ENCODE measurements at regions not wholly inside any gene's neighbourhood (a gene's known extent, or its start where the extent isn't known, plus 50 kb on each side); places are given as distances from the start of the nearest gene placed in this dataset.

DNA sequence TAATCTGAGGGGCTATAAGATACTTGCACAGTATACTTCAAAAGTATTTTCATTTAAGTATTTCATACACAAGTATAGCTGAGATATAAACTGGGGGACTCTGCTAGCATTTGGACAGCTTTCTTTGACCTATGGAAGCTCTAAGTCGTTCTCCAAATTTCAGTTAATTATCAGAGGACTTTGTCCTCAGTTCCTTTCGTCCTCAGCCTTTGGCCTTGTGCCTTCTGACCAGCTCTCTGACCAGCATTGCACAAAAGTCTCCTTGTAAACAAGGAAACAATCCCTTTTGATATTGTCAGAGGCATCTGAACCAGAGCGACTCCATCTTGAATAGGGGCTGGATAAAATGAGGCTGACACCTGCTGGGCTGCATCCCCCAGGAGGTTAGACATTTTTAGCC lies 464.0 kb upstream of the FAM241A start:
- DNase-seq, result no peak

DNA sequence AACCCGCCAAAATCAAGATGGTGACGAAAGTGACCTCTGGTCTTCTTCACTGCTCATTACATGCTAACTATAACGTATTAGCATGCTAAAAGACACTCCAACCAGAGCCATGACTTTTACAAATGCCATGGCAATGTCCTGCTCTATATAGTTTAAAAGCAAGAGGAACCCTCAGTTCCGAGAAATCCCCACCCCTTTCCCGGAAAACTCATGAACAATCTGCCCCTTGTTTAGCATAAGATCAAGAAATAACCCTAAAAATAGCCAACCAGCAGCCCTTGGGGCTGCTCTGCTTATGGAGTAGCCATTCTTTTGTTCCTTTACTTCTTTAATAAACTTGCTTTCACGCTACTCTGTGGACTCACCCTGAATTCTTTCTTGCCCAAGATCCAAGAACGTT lies 463.5 kb upstream of the FAM241A start:
- DNase-seq, result no peak

DNA sequence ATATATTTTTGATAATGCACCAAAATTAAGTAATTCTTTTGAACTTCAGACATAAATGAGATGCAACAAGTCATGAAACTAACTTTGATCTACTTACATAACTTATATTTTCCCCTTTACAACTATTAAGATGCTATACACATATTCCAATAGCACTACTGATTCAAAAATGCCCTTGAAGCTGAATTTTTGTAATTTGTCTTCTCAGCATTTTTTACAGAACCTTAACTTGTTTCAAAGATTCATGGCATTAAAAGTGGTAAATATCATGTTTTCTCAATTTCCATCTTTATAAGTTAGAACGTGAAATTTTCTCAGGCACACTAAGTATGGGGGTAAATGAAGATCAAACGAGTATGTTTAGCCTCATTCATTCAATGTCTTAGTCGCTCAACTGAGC lies 460.0 kb upstream of the FAM241A start:
- no peak for DNase-seq

DNA sequence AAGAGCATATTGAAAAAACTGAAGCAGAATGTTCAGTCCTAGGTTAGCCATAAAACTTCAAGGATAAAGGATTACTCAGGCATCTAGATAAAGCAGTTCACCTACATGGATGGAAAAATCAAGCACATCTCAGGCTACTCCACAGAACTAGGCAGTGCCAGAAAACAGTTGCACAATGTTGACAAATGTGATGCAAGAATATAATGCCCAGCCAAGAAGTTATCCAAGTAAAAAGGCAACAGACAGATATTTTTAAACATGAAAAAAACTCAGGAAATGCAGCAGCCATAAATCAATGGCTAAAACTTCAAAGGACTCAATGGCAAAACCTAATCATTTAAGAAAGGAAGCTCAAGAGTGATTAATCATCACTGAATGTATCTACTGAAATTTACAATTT lies 456.0 kb upstream of the FAM241A start:
- no peak for DNase-seq

DNA sequence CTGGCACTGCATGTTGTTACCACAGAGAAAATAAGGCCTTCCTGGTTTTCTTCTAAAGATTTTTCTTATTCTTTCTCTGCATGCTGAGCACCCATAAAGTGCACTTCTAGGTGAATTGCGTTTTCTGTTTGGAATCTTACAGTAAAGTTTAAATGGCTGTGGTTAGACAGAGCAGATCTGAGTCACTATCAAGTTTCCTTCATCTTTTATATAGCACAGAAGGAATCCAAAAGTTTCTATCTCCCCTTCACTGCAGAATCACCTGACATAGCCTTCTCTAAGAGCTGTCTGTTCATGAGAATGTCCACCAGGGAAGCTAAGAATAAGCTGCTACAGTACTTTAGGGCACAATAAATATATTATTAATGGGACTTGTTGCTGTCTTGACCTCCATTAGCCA lies 455.5 kb upstream of the FAM241A start:
- no peak for DNase-seq

DNA sequence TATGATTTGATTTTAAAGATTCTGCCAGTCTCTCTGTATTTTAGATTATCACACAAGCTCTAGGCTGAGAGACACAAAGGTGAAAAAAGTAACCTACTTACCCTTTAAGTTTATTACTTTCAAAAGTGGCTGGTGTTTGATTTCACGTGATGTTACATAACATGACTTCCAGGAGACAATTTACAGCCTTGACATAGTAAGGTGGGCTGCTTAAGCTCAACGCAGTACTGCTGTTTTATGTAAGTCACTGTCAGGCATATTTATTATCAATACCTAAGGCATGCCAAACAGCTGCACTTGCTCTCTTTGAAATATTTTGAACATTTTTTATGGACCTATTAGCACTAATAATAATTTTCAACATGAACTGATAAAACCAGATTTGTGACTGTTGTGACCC lies 451.5 kb upstream of the FAM241A start:
- no peak for DNase-seq

DNA sequence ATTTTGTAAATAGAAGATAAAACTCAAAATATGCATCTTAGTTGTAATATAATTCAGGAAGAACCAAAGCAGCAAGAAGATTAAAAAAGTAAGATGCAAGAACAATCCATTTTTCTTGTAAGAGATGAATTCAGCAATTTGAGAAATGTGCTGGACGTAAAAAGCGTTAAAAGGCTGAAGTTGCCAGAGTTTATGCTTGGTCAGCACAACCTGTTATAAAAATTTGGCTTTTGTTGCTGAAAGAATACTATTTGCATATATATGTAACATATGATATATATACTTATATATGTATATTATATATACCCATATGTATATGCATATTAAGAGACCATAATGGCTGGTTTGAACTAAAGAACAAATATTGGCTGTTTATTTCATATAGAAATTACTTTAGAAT lies 449.6 kb upstream of the FAM241A start:
- DNase-seq, result no peak

DNA sequence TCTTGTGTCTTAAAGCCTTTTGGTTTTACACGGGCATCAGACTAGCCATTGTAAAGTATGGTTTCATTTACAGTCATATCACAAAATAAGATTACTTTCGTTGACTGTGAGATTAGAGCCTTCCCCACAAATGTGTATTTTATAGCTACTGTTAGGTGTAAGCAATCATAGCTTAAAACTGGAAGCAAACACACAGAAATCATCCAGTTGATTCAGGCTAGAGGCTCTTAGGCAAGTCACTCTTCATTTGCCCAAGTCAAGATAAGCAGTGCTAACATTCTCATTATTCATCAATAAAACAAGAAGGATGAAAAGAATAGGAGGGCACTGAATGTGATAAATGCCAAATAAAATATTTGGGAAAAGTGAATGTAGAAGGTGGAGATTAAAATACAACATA lies 448.7 kb upstream of the FAM241A start:
- no peak for DNase-seq

DNA sequence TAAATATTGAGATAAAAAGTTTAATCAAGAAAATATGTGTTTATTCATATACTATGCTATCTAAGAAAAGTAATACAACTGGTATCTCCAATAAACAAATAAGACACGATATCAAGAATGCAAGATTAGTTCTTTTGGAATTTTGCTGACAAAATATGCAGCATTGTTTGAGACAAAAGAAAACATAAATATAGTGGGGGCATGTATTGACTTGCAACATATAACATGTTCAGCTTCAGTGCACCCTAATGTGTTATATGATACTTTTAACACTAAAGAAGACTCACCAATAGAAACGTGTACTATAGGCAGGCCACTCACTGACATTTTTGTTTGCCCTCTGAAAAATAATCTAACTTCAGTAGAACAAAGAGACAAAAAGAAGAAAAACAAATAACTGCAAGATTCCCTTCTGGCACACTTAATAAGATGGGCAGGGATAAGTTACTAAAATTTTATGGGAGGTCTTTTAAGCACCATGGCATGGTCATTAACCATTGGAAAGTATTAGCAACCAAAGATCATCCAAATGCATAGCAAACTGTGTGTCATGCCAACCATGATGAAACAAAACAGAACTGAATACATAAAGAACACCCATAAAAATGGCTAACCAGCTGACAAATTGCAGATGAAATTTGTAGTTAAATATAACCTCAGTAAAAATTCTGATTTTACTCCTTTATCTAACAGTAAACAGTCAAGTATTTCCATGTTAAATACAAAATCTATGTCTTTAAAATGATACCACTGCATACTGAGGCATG lies 447.9 kb upstream of the FAM241A start:
- DNase-seq, result no peak

DNA sequence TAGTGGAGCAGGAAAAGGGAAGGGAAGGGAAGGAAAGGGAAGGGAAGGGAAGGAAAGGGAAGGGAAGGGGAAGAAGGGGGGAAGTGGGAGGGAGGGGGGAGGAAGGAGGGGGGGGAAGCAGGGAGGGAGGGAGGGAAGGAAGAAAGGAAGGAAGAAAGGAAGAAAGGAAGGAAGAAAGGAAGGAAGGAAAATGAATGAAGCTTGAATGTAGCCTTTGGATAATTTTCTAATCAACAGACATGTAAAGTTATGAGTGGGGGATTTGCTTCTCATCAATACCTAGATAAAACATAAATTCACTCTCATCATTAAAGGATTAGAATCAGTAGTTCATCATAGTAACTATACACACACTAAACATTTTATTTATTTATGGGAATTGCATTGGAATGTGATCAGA lies 446.9 kb upstream of the FAM241A start:
- no peak for DNase-seq

DNA sequence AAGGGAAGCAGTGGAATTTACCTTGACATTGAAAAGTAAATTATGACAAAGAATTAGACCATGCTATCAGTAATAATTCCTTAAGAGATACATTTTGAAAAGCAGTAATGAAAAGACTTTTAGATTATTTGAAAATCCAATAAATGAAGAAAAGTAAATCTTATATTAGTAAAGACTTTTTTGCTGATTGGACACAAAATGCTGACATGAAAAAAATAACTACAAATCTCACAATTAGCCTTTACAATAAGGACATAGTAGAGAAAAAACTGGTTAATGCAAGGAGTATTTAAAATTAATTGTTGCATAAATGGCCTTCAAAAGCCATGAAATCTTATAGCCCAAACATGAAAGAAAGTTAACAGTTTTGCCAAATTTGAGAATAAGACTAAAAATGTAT lies 446.1 kb upstream of the FAM241A start:
- no peak for DNase-seq

DNA sequence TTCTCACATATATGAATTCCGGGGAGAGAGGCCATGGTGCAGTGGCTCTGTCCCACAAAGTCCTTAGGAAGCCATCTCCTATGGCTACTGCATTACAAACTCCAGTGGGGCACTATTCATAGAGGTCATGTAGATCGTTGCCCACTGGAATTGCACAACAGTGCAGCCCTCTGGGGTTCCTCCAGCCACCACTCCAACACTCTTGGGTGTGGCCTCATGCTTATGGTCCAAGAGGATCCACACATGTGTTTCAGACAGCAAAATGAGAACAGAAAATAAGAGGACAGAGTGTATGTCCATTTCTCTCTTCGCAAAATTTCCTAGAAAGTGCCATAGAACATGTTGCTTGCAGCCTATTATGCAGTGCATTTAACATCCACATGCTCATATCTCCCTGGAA lies 444.2 kb upstream of the FAM241A start:
- no peak for DNase-seq

DNA sequence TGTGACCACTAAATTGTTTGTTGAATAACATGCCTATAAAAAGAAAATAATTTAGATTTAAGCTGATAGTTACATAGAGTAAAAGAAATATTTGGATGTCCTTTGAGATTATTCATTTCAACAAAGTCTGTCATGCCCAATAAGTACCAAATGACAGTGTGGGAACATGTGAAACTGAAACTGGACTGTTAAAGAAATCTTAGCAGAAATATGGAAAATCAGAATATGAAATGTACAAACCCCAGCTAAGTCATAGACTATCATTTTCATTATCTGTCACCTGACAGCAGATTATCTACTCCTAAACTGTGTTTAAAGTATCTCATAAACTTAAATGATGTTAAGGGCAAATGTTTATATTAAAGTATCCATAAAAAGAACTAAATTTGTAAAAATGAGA lies 437.8 kb upstream of the FAM241A start:
- DNase-seq, result no peak

DNA sequence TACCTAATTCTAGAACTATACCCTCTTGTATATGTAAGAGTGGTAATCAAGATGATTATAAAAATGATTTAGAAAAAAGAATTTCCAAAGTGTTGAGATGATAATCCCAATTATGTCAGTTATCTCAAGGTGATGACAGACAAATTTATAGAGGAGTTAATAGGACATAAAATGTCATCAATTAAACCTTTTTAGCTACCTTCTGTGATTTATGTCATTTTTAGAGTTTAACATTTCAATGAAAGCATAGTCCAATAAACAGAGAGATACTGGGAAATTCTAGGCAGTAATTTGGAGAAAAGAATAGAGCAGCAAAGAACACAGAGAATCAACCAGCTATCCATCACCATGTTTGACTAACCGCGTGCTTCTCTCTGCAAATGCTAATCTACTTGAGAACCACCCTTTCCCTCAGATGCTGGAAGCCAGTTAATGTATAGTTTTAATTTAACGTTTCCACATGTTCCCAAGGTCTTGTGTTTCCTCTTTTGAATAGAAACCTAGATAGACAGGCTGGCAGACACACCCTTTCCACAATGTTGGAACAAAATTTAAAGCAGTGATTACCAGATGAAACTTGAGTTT lies 433.1 kb upstream of the FAM241A start:
- DNase-seq, result no peak

DNA sequence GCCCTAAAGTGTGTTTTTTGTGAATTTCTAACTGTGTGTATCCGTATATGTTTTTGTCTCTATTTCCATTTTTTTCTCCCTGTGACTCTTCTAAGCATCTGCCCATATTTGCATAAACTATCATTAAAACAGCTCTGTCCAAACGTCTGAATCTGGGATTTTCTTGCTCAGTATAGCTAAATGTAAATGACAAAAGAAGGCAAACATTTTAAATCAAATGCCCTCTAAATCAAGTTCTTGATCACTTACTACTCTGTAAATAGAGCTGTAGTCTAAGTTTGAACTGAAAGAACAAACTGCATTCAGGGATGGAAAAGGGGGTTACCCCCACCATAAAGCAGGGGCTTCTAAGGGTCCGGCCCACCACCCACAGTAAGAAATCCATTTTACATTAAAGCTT lies 432.0 kb upstream of the FAM241A start:
- DNase-seq, result no peak

DNA sequence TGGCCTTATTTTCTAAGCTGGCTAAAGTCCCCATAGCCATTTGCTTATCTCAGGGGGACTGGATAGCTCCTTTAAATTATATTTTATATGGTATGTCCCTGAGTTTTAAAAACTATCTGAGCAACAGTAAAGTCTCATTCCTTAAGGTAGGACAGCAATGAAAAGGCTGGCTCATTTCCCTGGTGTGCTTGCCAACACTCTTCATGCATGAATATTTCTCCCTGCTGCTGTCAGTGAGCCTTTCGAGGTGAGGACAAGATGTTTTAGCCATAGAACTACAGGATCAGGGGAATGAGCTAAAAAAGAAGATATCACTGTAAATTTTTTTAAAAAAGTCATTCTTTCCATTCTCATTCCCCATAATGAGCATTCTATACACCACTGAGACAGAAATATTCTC lies 427.3 kb upstream of the FAM241A start:
- DNase-seq, result no peak

DNA sequence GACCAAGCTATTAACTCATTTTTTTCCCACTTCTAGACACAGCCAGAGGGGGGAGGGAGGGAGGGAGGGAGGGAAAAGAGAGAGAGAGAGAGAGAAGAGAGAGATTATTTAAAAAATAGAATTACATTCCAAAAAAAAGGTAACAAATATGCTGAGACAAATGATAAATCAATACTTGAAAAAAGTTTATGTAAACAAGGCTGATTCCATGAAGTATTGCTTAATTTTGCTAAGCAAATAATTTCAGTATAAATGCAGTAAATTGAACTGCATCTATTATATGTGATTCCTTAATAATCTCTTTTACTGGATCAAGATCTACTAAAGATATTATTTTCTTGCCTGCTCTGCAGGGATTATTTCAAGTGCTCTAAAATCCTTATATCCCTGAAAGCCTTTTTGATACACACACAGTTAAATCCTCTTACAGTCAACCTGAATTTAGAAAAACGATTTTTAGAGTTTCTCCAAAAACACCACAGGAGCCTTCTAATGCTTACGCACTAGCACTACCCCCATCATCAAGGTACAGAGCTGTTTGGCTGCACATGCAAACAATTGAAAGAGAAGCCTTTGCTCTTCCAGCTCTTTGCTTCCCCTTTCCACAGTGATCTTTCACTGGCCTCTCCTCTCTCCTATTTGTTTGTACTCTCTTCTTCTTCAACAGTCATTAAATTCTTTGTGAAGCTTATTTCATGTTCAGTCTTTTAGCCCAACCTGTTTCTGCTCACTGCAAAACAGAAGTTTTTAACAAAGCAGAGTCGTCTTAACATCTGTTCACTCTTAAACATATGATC lies 426.3 kb upstream of the FAM241A start:
- no peak for DNase-seq

DNA sequence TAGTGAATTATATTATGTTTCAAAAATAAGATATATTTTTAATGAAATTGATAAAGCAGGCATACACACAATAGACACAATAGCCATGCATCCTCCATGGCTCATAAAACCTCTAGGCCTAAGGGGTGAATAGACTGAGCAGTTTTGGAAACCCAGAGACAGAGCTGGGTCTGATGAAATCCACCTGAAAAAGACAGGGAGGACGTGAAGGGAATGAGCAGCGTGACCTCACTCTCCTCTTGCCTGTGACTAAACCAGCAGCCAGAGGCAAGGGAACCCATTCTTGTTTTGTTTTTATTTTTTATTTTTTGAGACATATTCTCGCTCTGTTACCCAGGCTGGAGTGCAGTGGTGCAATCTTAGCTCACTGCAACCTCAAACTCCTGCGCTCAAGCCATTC lies 424.4 kb upstream of the FAM241A start:
- no peak for DNase-seq

DNA sequence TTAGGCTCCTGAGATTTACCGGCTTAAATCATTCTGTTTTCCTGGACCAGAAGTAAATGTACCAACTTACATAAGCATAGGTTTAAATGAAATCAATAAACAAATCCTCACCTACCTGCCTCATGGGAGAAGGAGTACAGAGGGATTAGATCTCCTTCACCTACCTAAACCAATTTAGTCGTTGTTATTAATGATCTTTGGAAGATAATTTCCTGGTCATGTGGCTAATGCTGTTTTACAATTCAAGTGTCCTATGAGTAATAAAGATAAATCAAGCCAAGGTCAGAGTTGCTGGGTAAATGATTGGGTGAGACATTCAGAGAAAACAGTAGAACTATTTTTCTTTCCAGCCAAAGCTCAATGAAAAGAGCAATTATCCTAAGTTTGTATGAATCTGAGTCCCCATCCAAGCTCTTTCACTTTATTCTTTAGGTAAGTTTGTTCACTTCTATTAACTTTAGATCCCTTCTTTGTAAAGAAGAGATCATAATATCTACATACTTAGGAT lies 423.0 kb upstream of the FAM241A start:
- DNase-seq, result no peak

DNA sequence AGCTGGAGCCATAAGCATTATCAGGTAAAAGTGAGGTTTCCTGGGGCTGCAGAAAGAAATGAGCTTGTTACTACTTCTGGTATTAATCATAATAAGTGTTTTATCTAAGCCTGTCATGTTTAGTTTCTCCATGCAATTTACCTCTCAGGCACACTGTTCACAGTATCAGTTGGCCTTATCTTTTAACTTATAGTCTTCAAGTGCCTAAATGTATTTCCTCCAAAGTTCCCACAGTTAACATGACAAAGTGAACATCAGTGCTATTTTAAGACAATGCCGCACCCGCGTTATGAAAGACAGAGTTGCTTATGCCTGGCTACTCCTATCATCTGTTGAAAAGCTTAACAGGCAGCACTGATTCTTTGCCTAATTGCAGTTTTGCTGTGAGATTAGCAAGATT lies 408.7 kb upstream of the FAM241A start:
- no peak for DNase-seq

DNA sequence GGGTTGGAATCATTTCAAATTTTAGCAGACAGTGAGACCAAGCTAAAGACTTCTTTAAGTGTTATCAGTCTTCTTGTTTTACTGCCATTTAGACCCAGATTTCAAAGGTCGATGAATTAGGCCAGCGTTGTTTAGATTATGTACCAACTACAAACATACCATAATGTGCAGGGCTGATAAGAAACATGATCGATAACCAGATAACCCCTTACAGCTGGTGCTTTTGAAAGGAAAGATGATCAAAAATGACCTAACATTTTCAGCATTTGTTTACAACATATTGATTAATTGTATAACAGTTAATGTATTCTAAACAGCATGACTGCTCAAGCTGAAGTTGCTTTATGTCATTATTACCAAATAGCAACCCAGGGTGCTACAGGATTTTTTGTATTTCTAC lies 400.4 kb upstream of the FAM241A start:
- no peak for DNase-seq

DNA sequence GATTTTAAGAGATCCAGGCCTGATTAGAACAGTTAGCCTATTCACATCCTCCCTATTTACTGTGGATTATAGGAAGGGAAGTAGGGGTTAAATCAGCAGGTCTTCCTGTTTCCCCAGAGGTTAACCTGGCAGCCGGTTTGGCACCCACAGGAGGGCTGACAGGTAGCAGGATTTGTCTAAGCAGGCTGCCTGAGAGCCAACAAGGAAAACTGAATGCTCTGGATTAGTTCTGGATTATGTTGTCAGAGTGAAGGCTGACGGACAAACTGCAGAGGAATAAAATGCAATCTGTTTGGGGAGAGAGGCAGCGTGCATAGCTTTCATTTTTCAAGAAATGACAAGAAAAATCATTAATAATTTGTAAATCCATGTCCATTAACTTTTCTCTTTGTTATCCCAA lies 397.1 kb upstream of the FAM241A start:
- DNase-seq, result no peak

DNA sequence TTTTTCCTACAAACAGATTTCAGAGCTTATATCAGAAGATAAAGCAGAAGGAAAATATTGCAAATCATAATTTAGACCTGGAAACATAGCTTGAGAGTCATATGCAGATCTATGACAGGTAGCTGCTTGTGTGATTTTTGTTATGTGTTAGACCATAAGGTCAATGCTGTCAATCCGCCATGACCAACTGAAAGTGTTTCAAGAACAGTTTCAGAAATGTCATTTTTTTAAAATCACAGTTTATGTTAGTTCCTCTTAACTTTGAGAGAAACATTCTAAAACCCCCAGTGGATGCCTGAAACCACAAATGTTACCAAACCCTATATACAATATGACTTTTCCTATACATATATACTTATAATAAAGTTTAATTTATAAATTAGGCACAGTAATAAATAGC lies 391.3 kb upstream of the FAM241A start:
- DNase-seq, result no peak

DNA sequence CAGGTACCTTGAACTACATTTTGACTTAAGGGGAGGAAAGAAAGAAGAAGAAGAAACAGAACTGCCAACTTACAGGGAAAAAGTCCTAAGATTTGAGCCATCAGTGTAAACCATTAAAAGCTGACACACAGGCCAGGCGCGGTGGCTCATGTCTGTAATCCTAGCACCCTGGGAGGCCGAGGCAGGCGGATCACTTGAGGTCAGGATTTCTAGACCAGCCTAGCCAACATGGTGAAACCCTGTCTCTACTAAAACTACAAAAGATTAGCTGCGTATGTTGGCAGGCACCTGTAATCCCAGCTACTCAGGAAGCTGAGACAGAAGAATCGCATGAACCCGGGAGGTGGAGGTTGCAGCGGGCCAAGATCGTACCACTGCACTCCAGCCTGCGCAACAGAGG lies 389.7 kb upstream of the FAM241A start:
- no peak for DNase-seq

All from NCI-H2081 treated with DMSO at 0.1 percent for 48 hours (cell line).